Uterus (tissue), 2 donors: ENCODE measurements at regions not wholly inside any gene's neighbourhood (a gene's known extent, or its start where the extent isn't known, plus 50 kb on each side); places are given as distances from the start of the nearest gene placed in this dataset.

Experiments
- POLR2A ChIP-seq, 2 donors: fragments of 450-650 bp; IDR thresholded peaks; one replicate each; pipeline ENCODE4 v1.6.1; 2016; ENCODE audit warnings: antibody characterized with exemption in 2 of 2, mild to moderate bottlenecking in 1 of 2, moderate library complexity in 1 of 2
- TF ChIP-seq, protein P1 (sequence below), 4 experiments: fragments of 200-600 bp in 2 of 4; fragments of 450-650 bp in 2 of 4; sonication (generic) in 2 of 4; IDR thresholded peaks; one replicate each; pipeline ENCODE4 v1.5.1; 2016 to 2019; ENCODE audit warnings: antibody characterized with exemption in 4 of 4, mild to moderate bottlenecking in 2 of 4, moderate library complexity in 1 of 4

- TF ChIP-seq, protein P1, sequence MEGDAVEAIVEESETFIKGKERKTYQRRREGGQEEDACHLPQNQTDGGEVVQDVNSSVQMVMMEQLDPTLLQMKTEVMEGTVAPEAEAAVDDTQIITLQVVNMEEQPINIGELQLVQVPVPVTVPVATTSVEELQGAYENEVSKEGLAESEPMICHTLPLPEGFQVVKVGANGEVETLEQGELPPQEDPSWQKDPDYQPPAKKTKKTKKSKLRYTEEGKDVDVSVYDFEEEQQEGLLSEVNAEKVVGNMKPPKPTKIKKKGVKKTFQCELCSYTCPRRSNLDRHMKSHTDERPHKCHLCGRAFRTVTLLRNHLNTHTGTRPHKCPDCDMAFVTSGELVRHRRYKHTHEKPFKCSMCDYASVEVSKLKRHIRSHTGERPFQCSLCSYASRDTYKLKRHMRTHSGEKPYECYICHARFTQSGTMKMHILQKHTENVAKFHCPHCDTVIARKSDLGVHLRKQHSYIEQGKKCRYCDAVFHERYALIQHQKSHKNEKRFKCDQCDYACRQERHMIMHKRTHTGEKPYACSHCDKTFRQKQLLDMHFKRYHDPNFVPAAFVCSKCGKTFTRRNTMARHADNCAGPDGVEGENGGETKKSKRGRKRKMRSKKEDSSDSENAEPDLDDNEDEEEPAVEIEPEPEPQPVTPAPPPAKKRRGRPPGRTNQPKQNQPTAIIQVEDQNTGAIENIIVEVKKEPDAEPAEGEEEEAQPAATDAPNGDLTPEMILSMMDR (IDR thresholded peaks at IDR 0.05) = no peak
- TF ChIP-seq POLR2A (IDR thresholded peaks at IDR 0.05) = no peak
Observed at GRCh38 chr9:93815677-93816076, 139.5 kb downstream of the BARX1 start.
